ENCODE measurements at regions not wholly inside any gene's neighbourhood (a gene's known extent, or its start where the extent isn't known, plus 50 kb on each side); places are given as distances from the start of the nearest gene placed in this dataset.

DNA sequence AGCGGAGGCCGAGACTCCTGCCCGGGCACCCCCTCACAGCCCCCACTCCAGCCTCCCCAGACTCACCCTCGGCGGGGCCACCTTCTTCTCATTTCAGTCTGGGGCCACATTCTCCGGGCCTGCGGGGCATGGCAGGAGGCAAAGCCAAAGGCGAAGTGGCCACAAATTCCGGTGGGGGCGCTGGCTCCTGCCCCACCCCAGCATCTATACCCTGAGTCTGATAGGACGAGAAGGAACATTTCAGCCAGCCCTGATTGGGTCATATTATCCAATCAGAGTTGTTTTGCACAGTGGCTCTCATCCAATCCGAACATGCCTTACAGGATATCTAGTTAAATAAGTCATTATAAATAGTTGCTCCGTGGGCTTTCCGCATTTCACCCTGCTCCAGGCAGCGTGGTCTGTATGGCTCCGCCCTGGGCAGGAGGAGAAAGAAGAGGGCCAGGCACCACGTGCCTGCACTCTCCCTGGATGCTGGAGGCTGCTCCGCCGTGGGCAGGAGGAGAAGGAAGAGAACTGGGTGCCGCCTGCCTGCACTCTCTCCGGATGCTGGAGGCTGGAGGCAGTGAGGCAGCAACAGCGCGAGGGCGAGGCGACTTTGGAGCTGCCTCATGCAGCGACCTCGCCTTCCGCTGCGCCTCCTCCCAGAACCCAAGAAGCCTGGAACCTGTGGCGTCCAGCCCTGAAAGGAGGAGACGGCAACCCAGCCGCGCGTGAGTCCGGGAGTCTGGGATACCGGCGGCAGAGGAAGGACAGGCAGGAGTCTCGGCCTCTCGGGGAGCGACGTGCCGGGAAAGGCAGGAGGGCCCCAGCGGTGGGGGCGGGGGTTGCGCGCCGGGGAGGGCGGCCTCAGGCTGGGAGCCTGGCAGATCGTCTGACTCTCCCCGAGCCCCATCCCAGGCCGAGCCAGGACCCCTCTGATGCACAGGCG lies 162.9 kb downstream of the ZNF33B start:
- peak; percentile 18 for DNase-seq (ENCODE audit: low read depth)
- TF ChIP-seq, protein P1, sequence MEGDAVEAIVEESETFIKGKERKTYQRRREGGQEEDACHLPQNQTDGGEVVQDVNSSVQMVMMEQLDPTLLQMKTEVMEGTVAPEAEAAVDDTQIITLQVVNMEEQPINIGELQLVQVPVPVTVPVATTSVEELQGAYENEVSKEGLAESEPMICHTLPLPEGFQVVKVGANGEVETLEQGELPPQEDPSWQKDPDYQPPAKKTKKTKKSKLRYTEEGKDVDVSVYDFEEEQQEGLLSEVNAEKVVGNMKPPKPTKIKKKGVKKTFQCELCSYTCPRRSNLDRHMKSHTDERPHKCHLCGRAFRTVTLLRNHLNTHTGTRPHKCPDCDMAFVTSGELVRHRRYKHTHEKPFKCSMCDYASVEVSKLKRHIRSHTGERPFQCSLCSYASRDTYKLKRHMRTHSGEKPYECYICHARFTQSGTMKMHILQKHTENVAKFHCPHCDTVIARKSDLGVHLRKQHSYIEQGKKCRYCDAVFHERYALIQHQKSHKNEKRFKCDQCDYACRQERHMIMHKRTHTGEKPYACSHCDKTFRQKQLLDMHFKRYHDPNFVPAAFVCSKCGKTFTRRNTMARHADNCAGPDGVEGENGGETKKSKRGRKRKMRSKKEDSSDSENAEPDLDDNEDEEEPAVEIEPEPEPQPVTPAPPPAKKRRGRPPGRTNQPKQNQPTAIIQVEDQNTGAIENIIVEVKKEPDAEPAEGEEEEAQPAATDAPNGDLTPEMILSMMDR (IDR thresholded peaks at IDR 0.05; ENCODE audit: insufficient read depth, low read length): no peak

DNA sequence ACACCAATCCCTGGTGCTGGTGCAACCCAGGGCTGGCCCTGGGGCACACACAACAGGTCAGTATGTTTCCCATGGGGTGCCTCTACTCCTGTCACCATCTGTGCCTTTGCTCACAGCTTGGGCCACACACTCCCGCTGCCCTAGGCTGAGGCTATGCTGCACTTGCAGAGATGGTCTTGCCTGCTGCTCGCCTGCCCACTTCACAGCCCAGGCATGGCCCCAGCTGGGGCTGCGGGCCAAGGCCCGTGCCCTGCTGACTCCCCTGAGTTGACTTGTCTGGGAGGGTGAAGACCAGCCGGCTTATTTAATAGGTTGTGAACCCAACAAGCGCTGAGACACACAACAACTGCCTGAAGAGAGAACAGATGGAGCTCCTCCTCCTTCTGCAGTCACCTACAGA lies 184.1 kb downstream of the ZNF33B start:
- no peak for DNase-seq (ENCODE audit: low read depth)
- TF ChIP-seq, protein P1 (IDR thresholded peaks at IDR 0.05; ENCODE audit: insufficient read depth, low read length): no peak
- H3K4me3 ChIP-seq (ENCODE audit: low read depth, low read length): no peak overlapping the region

More for the DNA sequence above, 162.9 kb downstream of the ZNF33B start:
- H3K4me3 ChIP-seq (ENCODE audit: low read depth, low read length): peak overlapping the region; percentile 55

GRCh38 chr10:42431095-42431494 lies 207.3 kb downstream of the ZNF33B start:
- TF ChIP-seq, protein P1 (IDR thresholded peaks at IDR 0.05; ENCODE audit: insufficient read depth, low read length): no peak
- H3K4me3 ChIP-seq (ENCODE audit: low read depth, low read length): no peak overlapping the region
- DNase-seq (ENCODE audit: low read depth): no peak

GRCh38 chr10:42428534-42428933 lies 209.8 kb downstream of the ZNF33B start:
- TF ChIP-seq, protein P1 (IDR thresholded peaks at IDR 0.05; ENCODE audit: insufficient read depth, low read length): peak; percentile 43
- peak; percentile 13 for DNase-seq (ENCODE audit: low read depth)
- no peak overlapping the region for H3K4me3 ChIP-seq (ENCODE audit: low read depth, low read length)

- TF ChIP-seq, protein P1 (IDR thresholded peaks at IDR 0.05; ENCODE audit: insufficient read depth, low read length): no peak
- H3K4me3 ChIP-seq (ENCODE audit: low read depth, low read length): no peak overlapping the region
- no peak for DNase-seq (ENCODE audit: low read depth)
Measured at GRCh38 chr10:42422911-42423310, 215.5 kb downstream of the ZNF33B start.

DNA sequence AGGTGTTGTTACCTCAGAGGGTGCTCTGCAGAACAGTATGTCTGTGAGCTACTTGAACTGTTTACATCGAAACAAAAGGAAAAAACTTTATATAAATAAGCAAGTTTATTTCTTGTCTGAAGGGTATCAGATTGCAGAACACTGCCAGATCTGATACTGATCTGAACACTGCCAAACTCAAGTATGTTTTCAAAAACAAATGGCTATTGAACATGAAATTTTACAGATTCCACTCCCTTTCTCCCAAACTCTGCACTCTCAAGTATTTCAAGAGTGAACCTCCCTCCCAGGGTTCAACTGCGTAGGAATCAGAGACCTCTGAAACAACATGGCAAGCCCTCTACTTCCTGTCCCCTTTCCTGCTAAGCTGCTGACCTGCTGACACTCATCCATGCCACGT lies 216.6 kb downstream of the ZNF33B start:
- no peak for DNase-seq (ENCODE audit: low read depth)
- TF ChIP-seq, protein P1 (IDR thresholded peaks at IDR 0.05; ENCODE audit: insufficient read depth, low read length): no peak
- no peak overlapping the region for H3K4me3 ChIP-seq (ENCODE audit: low read depth, low read length)

Data from fibroblast of the aortic adventitia (primary cell).